ENCODE measurements at regions not wholly inside any gene's neighbourhood (a gene's known extent, or its start where the extent isn't known, plus 50 kb on each side); places are given as distances from the start of the nearest gene placed in this dataset.
"Not testable (repeated sequence)": the region's sequence is repeated elsewhere in the genome, so short reads cannot be mapped to it uniquely, and the experiment has no call there.

GRCh38 chr2:185537689-185538088, 200.9 kb upstream of the FSIP2 start:
- TF ChIP-seq CTCF (conservative IDR thresholded peaks at IDR 0.05) = no peak
- H3K27ac ChIP-seq = no peak overlapping the region

- no peak overlapping the region for H3K27ac ChIP-seq
- no peak for TF ChIP-seq CTCF (conservative IDR thresholded peaks at IDR 0.05)
Measured at GRCh38 chr2:185567196-185567595, 171.4 kb upstream of the FSIP2 start.

GRCh38 chr2:185567940-185568339, 170.7 kb upstream of the FSIP2 start:
- no peak overlapping the region for H3K27ac ChIP-seq
- TF ChIP-seq CTCF (conservative IDR thresholded peaks at IDR 0.05) = no peak

- no peak overlapping the region for H3K27ac ChIP-seq
- TF ChIP-seq CTCF (conservative IDR thresholded peaks at IDR 0.05) = no peak
Measured at GRCh38 chr2:185578322-185578721, 160.3 kb upstream of the FSIP2 start.

GRCh38 chr2:185583058-185583816, 155.4 kb upstream of the FSIP2 start:
- no peak overlapping the region for H3K27ac ChIP-seq

GRCh38 chr2:185585165-185585564, 153.4 kb upstream of the FSIP2 start:
- not testable (repeated sequence) for H3K27ac ChIP-seq

More at GRCh38 chr2:185583058-185583816, 155.4 kb upstream of the FSIP2 start:
- no peak for TF ChIP-seq CTCF (conservative IDR thresholded peaks at IDR 0.05)

- H3K27ac ChIP-seq = not testable (repeated sequence)
Measured at GRCh38 chr2:185591276-185591675, 147.3 kb upstream of the FSIP2 start.

GRCh38 chr2:185607945-185608344, 130.7 kb upstream of the FSIP2 start:
- TF ChIP-seq CTCF (conservative IDR thresholded peaks at IDR 0.05) = no peak
- H3K27ac ChIP-seq = no peak overlapping the region
